PC-9 (cell line): ENCODE measurements at regions not wholly inside any gene's neighbourhood (a gene's known extent, or its start where the extent isn't known, plus 50 kb on each side); places are given as distances from the start of the nearest gene placed in this dataset.

Experiments
- EZH2 ChIP-seq: fragments of 200-600 bp; sonication (generic); IDR thresholded peaks from 2 replicates; pipeline ENCODE4 v1.8.0; 2017; ENCODE audit warnings: antibody characterized with exemption, low read depth
- TF ChIP-seq, protein P1 (sequence below): fragments of 200-600 bp; sonication (generic); conservative IDR thresholded peaks from 2 replicates; pipeline ENCODE4 v1.6.1; 2017; ENCODE audit warnings: mixed run types, antibody characterized with exemption, mild to moderate bottlenecking, moderate library complexity

GRCh38 chr2:213216461-213216860 is 65.0 kb upstream of the IKZF2 start:
- TF ChIP-seq, protein P1, sequence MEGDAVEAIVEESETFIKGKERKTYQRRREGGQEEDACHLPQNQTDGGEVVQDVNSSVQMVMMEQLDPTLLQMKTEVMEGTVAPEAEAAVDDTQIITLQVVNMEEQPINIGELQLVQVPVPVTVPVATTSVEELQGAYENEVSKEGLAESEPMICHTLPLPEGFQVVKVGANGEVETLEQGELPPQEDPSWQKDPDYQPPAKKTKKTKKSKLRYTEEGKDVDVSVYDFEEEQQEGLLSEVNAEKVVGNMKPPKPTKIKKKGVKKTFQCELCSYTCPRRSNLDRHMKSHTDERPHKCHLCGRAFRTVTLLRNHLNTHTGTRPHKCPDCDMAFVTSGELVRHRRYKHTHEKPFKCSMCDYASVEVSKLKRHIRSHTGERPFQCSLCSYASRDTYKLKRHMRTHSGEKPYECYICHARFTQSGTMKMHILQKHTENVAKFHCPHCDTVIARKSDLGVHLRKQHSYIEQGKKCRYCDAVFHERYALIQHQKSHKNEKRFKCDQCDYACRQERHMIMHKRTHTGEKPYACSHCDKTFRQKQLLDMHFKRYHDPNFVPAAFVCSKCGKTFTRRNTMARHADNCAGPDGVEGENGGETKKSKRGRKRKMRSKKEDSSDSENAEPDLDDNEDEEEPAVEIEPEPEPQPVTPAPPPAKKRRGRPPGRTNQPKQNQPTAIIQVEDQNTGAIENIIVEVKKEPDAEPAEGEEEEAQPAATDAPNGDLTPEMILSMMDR: no peak
- no peak for TF ChIP-seq EZH2
